Uterus (tissue), 2 donors: ENCODE measurements at regions not wholly inside any gene's neighbourhood (a gene's known extent, or its start where the extent isn't known, plus 50 kb on each side); places are given as distances from the start of the nearest gene placed in this dataset.

Source experiments
- POLR2A ChIP-seq, 2 donors: fragments of 450-650 bp; IDR thresholded peaks; one replicate each; pipeline ENCODE4 v1.6.1; 2016; ENCODE audit warnings: antibody characterized with exemption in 2 of 2, mild to moderate bottlenecking in 1 of 2, moderate library complexity in 1 of 2
- TF ChIP-seq, protein P1 (sequence below), 4 experiments: fragments of 200-600 bp in 2 of 4; fragments of 450-650 bp in 2 of 4; sonication (generic) in 2 of 4; IDR thresholded peaks; one replicate each; pipeline ENCODE4 v1.5.1; 2016 to 2019; ENCODE audit warnings: antibody characterized with exemption in 4 of 4, mild to moderate bottlenecking in 2 of 4, moderate library complexity in 1 of 4

DNA sequence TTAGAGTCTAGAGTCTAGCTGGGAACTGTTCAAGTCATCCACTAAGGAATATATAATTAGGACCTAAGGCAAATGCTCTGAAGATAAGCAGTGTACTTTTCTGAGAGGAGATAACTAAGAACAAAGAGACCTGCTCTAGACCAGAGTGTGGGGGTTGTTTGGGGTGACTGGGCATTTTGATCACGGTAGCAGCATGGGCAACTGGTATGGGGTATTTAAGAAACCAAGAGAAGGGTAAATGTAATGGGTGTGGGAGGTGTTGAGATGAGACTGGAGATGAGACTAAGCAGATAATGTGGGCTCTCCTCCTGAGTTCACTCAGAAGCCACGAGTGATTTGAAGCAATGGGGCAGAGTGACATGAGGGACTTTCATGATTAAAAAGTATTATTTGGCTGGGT lies 1082.9 kb downstream of the GATA3 start:
- TF ChIP-seq POLR2A (IDR thresholded peaks at IDR 0.05): no peak
- TF ChIP-seq, protein P1, sequence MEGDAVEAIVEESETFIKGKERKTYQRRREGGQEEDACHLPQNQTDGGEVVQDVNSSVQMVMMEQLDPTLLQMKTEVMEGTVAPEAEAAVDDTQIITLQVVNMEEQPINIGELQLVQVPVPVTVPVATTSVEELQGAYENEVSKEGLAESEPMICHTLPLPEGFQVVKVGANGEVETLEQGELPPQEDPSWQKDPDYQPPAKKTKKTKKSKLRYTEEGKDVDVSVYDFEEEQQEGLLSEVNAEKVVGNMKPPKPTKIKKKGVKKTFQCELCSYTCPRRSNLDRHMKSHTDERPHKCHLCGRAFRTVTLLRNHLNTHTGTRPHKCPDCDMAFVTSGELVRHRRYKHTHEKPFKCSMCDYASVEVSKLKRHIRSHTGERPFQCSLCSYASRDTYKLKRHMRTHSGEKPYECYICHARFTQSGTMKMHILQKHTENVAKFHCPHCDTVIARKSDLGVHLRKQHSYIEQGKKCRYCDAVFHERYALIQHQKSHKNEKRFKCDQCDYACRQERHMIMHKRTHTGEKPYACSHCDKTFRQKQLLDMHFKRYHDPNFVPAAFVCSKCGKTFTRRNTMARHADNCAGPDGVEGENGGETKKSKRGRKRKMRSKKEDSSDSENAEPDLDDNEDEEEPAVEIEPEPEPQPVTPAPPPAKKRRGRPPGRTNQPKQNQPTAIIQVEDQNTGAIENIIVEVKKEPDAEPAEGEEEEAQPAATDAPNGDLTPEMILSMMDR (IDR thresholded peaks at IDR 0.05): no peak
